GM13976 (cell line): ENCODE measurements at regions not wholly inside any gene's neighbourhood (a gene's known extent, or its start where the extent isn't known, plus 50 kb on each side); places are given as distances from the start of the nearest gene placed in this dataset.

ENCODE experiments used
- DNase-seq: peaks from one replicate; pipeline ENCODE4 v3.0.0; 2012; ENCODE audit warnings: low spot score
- CTCF ChIP-seq: IDR thresholded peaks from 2 replicates; pipeline ENCODE4 v1.5.1; 2012; ENCODE audit warnings: borderline replicate concordance, mild to moderate bottlenecking; ENCODE audit not compliant: insufficient read depth; ENCODE audit errors: extremely low read depth, missing control alignments, control extremely low read depth
- in situ Hi-C: fragments of 300-500 bp; cut with MboI; formaldehyde crosslinking; loops from one replicate; pipeline ENCODE4 v1.12.0; 2022; ENCODE audit warnings: low sequenced_read_pairs, mixed read lengths, inconsistent platforms; ENCODE audit not compliant: unreplicated experiment

GRCh38 chr5:128813317-128814070 is 151.8 kb upstream of the SLC27A6 start:
- TF ChIP-seq CTCF: no peak
- DNase-seq: no peak
- in situ Hi-C loops: no loop called here

- in situ Hi-C loops: no loop called here
- no peak for TF ChIP-seq CTCF
- no peak for DNase-seq
Measured at GRCh38 chr5:128815201-128815600, 150.1 kb upstream of the SLC27A6 start.

GRCh38 chr5:128825826-128826225 is 139.5 kb upstream of the SLC27A6 start:
- no peak for DNase-seq
- in situ Hi-C loops: no loop called here
- TF ChIP-seq CTCF: no peak

GRCh38 chr5:128826275-128826674 is 139.0 kb upstream of the SLC27A6 start:
- in situ Hi-C loops: no loop called here
- DNase-seq: no peak
- TF ChIP-seq CTCF: no peak

- in situ Hi-C loops: no loop called here
- DNase-seq: no peak
- no peak for TF ChIP-seq CTCF
Measured at GRCh38 chr5:128836571-128836970, 128.7 kb upstream of the SLC27A6 start.

GRCh38 chr5:128838623-128839022 is 126.7 kb upstream of the SLC27A6 start:
- DNase-seq: no peak
- in situ Hi-C loops: no loop called here
- no peak for TF ChIP-seq CTCF
